Activated CD4-positive, alpha-beta T cell treated with anti-CD3 and anti-CD28 coated beads, Interleukin-2, amount 50 U/mL, for 24 hours (primary cell): ENCODE measurements at regions not wholly inside any gene's neighbourhood (a gene's known extent, or its start where the extent isn't known, plus 50 kb on each side); places are given as distances from the start of the nearest gene placed in this dataset.

Experiments
- DNase-seq, 2 donors: peaks; one replicate each; pipeline ENCODE4 v3.0.0-alpha.2; 2020; ENCODE audit warnings: low read depth in 1 of 2, low spot score in 1 of 2

GRCh38 chr4:108529102-108529501 is 91.3 kb upstream of the RPL34 start:
- no peak for DNase-seq

- no peak for DNase-seq
Observed at GRCh38 chr4:108527723-108528122, 92.7 kb upstream of the RPL34 start.

GRCh38 chr4:108520807-108521206 is 99.6 kb upstream of the RPL34 start:
- DNase-seq: no peak

- DNase-seq: no peak
Observed at GRCh38 chr4:108519911-108520601, 100.3 kb upstream of the RPL34 start.

GRCh38 chr4:108519208-108519833 is 101.1 kb upstream of the RPL34 start:
- DNase-seq: no peak

GRCh38 chr4:108512615-108513505 is 107.5 kb upstream of the RPL34 start:
- peak in 1 of 2 donors; percentile 42 for DNase-seq

- no peak for DNase-seq
Observed at GRCh38 chr4:108511618-108512017, 108.8 kb upstream of the RPL34 start.

GRCh38 chr4:108502356-108502755 is 118.0 kb upstream of the RPL34 start:
- no peak for DNase-seq

GRCh38 chr4:108498925-108499324 is 121.5 kb upstream of the RPL34 start:
- no peak for DNase-seq

- DNase-seq: no peak
Observed at GRCh38 chr4:108493596-108493931, 126.8 kb upstream of the RPL34 start.

- DNase-seq: peak in 1 of 2 donors; percentile 7
Observed at GRCh38 chr4:108492816-108493595, 127.4 kb upstream of the RPL34 start.

GRCh38 chr4:108488865-108489264 is 131.5 kb upstream of the RPL34 start:
- DNase-seq: no peak

- DNase-seq: no peak
Observed at GRCh38 chr4:108486046-108486445, 134.3 kb upstream of the RPL34 start.

GRCh38 chr4:108484187-108484586 is 136.2 kb upstream of the RPL34 start:
- no peak for DNase-seq

- DNase-seq: no peak
Observed at GRCh38 chr4:108483650-108484049, 136.7 kb upstream of the RPL34 start.

- DNase-seq: no peak
Observed at GRCh38 chr4:108483079-108483478, 137.3 kb upstream of the RPL34 start.

- no peak for DNase-seq
Observed at GRCh38 chr4:108480881-108481280, 139.5 kb upstream of the RPL34 start.

GRCh38 chr4:108477527-108478108 is 142.8 kb upstream of the RPL34 start:
- no peak for DNase-seq

GRCh38 chr4:108473163-108473720 is 147.1 kb upstream of the RPL34 start:
- no peak for DNase-seq
